Left lung (tissue), 4 donors: ENCODE measurements at regions not wholly inside any gene's neighbourhood (a gene's known extent, or its start where the extent isn't known, plus 50 kb on each side); places are given as distances from the start of the nearest gene placed in this dataset.

Experiments
- ATAC-seq: fragments of 200-7000 bp; cut with Tn5 transposase; one replicate; pipeline ENCODE4 v1.9.1; 2020; ENCODE audit warnings: moderate library complexity
- DNase-seq, 4 donors: peaks; one replicate each; pipeline ENCODE4 v3.0.0-alpha.2; 2013 to 2020
- H3K27ac ChIP-seq, 2 donors: fragments of 200-600 bp; sonication (generic) in 1 of 2; one replicate each; pipeline versions ENCODE4 v1.5.0 to v1.8.0; 2020 to 2021
- H3K27me3 ChIP-seq, 2 donors: fragments of 200-600 bp; sonication (generic) in 1 of 2; one replicate each; pipeline versions ENCODE4 v1.5.0 to v1.8.0; 2020 to 2021
- H3K36me3 ChIP-seq, 2 donors: fragments of 200-600 bp; sonication (generic) in 1 of 2; one replicate each; pipeline versions ENCODE4 v1.5.0 to v1.8.0; 2020 to 2021
- H3K4me1 ChIP-seq, 2 donors: fragments of 200-600 bp; one replicate each; pipeline ENCODE4 v1.8.0; 2021
- H3K4me3 ChIP-seq, 2 donors: fragments of 200-600 bp; sonication (generic) in 1 of 2; one replicate each; pipeline versions ENCODE4 v1.5.0 to v1.8.0; 2020 to 2021; ENCODE audit warnings: mild to moderate bottlenecking in 1 of 2
- H3K9me3 ChIP-seq, 2 donors: fragments of 200-600 bp; sonication (generic) in 1 of 2; one replicate each; pipeline versions ENCODE4 v1.5.0 to v1.8.0; 2020 to 2021
- intact Hi-C, 2 donors: fragments of 100-400 bp; cut with DNase I; formaldehyde crosslinking; loops; one replicate each; pipeline versions ENCODE4 v1.11.2 to v1.14.2; 2022
- TF ChIP-seq, protein P1 (sequence below), 2 donors: fragments of 200-600 bp; sonication (generic) in 1 of 2; IDR thresholded peaks; one replicate each; pipeline versions ENCODE4 v1.5.0 to v1.8.0; 2021; ENCODE audit warnings: antibody characterized with exemption in 2 of 2
- donor health status: DM: no; HTN: yes; CAD: no.
- donor health status: DM: no; HTN: no; CAD: no.

DNA sequence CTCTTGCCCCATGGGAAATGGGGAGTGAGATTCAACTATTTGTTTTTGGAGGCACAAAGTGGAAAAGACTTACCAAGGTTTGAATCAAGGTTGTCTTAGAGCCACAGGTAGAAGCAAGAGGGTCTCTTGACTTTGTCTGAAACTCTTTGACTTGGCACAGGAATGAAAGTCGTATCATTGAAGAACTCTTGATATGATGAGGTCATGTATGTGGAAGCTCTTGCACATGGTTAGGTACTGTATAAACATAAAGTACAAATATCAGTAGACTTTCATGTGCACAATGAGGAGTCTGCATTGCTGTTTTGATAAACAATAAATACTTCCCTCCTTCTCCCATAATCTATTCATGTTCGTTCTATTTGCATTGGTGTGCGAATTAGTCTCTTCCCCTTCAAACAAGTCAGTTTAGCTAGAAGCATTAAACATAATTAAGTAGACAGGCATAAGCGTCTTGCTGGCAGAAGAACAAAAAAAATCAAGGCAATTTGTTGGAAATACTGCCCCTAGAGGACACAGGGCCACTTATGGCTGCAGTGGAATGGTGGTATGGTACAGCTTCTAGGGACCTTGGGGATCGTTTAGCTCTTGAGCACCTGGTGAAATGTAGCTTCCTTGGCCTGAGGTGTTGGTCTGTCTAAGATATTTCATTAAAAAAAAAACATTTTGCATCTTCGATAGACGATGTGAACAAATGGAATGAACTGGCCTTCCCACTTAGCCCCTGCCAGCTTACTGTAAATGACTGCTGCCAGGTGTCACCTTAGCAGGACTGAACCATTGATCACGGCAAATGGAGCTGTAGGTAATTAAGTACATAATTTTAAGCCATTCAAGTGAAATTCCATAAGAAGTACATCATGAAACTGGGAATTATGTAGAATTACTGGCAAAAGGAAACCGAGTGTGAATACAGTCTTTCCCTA, 218.0 kb upstream of the GALNT2 start:
- H3K36me3 ChIP-seq: no peaks in the 10 kb centered on the region
- intact Hi-C loops: no loop called here
- H3K9me3 ChIP-seq: no peaks in the 10 kb centered on the region
- ATAC-seq (peak; percentile 68), DNase-seq (peak in 2 of 4 donors; percentile 11 to 36)
- no peaks in the 10 kb centered on the region for H3K4me1 ChIP-seq
- peaks cover 0 to 11% of the 10 kb centered on the region in 2 donors for H3K27me3 ChIP-seq
- TF ChIP-seq, protein P1, sequence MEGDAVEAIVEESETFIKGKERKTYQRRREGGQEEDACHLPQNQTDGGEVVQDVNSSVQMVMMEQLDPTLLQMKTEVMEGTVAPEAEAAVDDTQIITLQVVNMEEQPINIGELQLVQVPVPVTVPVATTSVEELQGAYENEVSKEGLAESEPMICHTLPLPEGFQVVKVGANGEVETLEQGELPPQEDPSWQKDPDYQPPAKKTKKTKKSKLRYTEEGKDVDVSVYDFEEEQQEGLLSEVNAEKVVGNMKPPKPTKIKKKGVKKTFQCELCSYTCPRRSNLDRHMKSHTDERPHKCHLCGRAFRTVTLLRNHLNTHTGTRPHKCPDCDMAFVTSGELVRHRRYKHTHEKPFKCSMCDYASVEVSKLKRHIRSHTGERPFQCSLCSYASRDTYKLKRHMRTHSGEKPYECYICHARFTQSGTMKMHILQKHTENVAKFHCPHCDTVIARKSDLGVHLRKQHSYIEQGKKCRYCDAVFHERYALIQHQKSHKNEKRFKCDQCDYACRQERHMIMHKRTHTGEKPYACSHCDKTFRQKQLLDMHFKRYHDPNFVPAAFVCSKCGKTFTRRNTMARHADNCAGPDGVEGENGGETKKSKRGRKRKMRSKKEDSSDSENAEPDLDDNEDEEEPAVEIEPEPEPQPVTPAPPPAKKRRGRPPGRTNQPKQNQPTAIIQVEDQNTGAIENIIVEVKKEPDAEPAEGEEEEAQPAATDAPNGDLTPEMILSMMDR (IDR thresholded peaks at IDR 0.05): peak; percentile 30 to 33
- H3K4me3 ChIP-seq: no peak overlapping the region
- no peak overlapping the region for H3K27ac ChIP-seq

DNA sequence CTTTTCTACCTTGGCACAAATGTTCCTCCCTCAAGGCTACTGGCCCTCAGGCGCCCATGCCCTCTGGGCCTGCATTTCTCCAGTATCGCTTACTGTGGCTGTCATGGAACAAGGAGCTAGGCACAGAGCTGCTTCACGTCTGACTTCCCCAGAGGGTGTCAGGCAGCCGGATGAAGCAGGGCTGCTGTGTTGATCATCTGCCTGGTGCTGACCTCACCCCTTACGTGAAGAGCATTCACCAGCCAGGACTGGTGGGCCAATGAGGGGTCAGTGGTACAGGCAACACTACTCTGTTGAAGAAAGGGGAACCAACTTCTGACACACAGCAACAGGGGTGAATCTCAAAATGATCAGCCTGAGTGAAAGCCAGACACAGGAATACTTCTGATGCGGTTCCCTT, 215.5 kb upstream of the GALNT2 start:
- H3K4me3 ChIP-seq: no peak overlapping the region
- H3K36me3 ChIP-seq: no peaks in the 10 kb centered on the region
- H3K27ac ChIP-seq: no peak overlapping the region
- intact Hi-C loops: no loop called here
- no peaks in the 10 kb centered on the region for H3K9me3 ChIP-seq
- ATAC-seq (no peak), DNase-seq (no peak)
- H3K27me3 ChIP-seq: peaks cover 0 to 8% of the 10 kb centered on the region in 2 donors
- TF ChIP-seq, protein P1 (IDR thresholded peaks at IDR 0.05): no peak
- no peaks in the 10 kb centered on the region for H3K4me1 ChIP-seq

DNA sequence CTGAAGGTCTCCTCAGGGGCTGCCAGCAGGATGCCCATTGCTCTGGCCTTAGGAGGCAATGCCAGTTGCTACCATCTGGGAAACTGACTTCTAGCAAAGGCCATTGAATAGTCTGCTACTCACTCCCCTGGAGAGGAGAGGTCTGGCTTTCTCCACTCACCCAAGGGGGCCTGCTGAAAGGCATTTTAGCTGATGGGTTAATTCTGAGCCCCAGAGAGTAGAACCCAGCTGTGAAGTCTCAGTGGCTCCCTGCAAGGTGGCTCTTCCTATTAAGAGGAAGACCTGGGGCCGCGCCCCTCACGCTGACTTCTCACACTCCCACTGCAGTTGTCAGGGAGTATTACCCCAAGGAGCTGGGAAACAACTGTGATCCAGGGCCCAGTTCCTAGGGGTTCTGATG, 213.3 kb upstream of the GALNT2 start:
- TF ChIP-seq, protein P1 (IDR thresholded peaks at IDR 0.05): no peak
- DNase-seq (no peak), ATAC-seq (no peak)
- Histone ChIP-seq H3K9me3 (no peaks in the 10 kb centered on the region), H3K36me3 (no peaks in the 10 kb centered on the region), H3K4me3 (no peak overlapping the region), H3K27me3 (no peaks in the 10 kb centered on the region), H3K4me1 (no peaks in the 10 kb centered on the region), H3K27ac (no peak overlapping the region)
- intact Hi-C loops: no loop called here

DNA sequence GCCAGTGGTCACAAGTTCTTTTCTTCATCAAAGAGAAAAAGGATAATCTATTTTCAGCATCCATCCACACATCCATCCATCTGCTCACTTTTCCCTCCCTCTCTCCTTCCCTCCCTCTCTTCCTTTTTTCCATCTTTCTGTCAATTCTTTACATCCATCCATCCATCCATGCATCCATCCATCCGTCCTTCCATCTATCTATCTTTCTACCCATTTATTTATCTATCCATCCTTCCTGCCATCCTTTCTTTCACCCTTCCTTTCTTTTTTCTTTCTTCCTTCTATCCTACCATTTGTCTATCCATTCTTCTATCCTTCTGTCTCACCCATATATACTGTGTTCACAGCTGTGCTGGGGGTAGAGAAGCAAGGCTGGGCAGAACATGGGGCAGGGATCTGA, 212.4 kb upstream of the GALNT2 start:
- Histone ChIP-seq H3K36me3 (no peaks in the 10 kb centered on the region), H3K27ac (no peak overlapping the region), H3K4me3 (no peak overlapping the region), H3K4me1 (no peaks in the 10 kb centered on the region), H3K9me3 (no peaks in the 10 kb centered on the region), H3K27me3 (no peaks in the 10 kb centered on the region)
- DNase-seq: no peak
- intact Hi-C loops: no loop called here
- no peak for ATAC-seq
- TF ChIP-seq, protein P1 (IDR thresholded peaks at IDR 0.05): no peak

DNA sequence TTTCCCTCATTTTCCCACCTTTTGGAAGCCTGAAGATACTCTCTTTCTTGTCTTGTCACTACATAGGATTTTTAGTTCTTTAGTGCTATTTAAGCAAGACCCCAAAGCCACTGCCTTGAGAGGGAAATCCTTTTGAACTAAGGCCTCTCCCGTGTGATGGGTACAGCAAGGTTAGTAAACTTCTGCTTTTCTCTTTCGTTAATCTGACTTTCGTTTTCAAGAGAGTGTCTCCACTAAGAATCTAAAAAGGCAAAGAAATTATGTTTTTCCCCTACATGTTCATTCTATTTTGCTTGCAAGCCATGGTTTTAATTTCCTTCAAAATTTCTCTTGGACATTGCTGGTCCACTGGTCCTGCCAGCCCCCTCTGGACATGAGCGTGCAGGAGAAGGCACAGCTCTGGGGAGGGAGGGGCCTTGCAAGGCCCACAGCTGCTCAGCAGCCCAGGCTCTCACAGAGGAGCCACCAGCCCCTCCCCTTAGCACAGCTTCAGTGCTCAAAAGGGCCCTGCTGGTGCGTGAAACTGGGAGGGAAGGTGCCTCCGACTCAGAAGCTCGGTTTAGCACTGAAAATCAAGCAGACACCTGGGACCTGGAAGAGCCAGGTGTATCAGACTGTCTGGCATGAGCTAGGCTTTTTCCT, 210.9 kb upstream of the GALNT2 start:
- H3K27me3 ChIP-seq: no peaks in the 10 kb centered on the region
- no peak overlapping the region for H3K4me3 ChIP-seq
- no peaks in the 10 kb centered on the region for H3K4me1 ChIP-seq
- H3K9me3 ChIP-seq: no peaks in the 10 kb centered on the region
- intact Hi-C loops: no loop called here
- TF ChIP-seq, protein P1 (IDR thresholded peaks at IDR 0.05): no peak
- peak; percentile 46 for ATAC-seq
- peak in 1 of 4 donors; percentile 77 for DNase-seq
- no peak overlapping the region for H3K27ac ChIP-seq
- no peaks in the 10 kb centered on the region for H3K36me3 ChIP-seq
